ENCODE measurements at regions not wholly inside any gene's neighbourhood (a gene's known extent, or its start where the extent isn't known, plus 50 kb on each side); places are given as distances from the start of the nearest gene placed in this dataset.

DNA sequence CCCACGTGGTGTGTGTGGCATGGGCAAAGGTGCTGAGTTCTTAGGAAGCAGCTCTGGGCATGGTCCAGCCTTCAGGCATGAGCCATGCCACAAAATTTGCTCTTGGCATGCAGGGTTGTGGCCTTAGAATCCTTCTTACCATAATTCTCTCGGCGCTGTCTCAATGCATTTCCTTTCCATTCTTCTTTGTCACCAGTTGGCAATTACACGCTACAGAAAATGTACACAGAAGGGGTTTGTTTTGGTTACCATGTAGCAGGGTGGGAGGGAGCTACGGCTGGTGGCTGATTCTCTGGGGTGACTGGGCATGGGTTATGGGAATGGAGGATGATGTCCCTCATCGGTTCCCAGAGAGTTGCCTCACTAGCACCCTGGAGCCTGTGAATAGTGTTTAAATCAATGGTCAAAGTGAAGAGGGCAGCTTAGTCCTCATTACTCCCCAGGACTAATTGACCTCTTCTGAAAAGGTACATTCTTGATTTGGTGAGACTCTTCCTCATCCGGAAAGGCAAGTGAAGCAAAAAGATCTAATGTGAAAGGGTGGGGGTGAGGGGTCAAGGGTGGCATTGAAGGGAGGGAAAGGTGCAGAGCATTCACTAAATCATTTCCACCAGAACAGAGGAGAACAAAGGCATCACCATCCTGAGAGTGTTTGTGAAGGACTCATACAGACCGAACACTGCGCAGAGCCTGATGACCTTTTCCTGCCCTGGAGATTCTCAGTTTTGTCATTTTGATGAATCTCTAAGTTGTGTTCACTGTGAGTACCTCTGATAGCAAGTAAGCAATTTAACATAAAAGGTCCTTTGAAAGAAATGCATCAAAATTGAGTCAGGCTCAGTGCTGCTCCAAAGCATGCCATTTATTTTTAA is 199.8 kb upstream of the SFRP2 start:
- DNase-seq (ENCODE audit: low spot score), result no peak

DNA sequence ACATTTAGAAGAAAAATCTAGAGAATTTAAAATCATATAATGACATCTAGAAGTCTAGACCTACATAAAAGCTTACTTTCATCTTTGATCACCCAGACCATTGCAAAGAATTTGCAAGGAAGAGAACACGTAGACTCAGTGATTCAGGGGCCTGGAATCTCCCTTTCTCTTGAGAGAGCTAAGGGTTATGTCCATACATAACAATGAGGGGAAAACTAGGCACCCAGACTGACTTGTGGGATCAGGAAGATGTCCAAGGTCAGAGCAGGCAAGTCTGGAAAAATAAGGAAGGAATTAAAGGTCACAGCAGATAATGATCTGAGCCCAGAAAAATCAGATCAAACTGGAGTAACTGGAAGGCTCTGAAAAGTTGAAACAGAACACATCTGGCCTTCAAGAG is 198.4 kb upstream of the SFRP2 start:
- no peak for DNase-seq (ENCODE audit: low spot score)

DNA sequence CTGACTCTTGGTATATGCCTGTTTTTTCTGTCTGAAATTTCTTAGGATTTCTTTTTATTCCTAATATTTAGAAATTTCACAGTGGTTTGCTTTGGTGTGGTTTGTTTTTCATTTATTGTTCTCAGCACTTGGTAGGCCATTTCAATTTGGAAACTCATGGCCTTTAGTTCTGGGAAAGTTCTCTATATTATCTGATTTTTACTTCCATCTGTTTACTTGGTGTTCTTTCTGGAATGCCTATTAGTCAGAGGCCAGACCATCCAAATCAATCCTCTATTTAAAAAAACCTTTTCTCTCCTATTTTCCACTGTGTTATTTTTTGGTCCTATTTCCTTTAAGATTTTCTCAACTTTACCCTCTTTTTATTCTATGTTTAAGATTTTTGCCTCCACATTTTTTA is 188.1 kb upstream of the SFRP2 start:
- no peak for DNase-seq (ENCODE audit: low spot score)

DNA sequence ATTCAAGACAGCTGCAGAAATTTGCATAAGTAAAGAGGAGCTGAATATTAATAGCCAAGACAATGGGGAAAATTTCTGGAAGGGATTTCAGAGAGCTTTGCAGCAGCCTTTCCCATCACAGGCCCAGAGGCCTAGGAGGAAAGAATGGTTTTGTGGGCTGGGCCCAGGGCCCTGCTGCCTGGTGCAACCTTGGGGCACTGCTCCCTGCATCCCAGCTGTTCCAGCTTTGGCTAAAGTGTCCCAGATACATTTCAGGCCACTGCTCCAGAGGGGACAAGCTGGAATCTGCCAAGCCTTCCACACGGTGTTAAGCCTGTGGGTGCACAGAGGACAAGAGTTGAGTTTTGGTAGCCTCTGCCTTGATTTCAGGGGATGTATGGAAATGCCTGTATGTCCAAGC is 185.6 kb upstream of the SFRP2 start:
- no peak for DNase-seq (ENCODE audit: low spot score)

DNA sequence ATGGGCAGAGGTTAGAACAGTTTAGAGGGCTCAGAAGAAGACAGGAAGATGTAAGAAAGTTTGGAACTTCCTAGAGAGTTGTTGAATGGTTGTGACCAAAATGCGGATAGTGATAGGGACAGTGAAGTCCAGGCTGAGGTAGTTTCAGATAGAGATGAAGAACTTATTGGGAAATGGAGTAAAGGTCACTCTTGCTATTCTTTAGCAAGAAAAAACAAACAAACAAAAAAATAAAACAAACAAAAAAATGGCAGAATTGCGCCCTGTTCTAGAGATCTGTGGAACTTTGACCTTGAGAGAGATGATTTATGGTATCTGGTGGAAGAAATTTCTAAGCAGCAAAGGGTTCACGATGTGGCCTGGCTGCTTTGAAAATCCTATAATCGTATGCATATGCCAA is 185.1 kb upstream of the SFRP2 start:
- no peak for DNase-seq (ENCODE audit: low spot score)

DNA sequence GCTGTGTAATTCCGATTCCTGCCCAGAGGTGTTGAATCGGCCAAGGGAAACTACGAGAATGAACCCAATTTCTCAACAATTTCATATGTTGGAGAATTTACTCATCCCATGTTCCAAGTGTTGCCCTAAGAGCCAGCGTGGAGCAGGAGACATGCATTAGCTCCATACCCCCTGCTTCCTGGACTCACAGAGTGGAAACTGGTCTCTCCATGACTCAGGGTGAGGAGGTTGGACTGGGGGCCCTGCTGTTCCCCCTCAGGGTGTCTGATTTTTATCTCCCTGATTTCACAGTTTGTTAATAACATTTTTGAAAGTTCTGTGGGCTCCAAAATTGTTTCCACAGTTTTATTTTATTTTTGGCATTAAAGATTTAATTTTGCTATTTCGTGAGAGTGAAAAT is 183.0 kb upstream of the SFRP2 start:
- no peak for DNase-seq (ENCODE audit: low spot score)

DNA sequence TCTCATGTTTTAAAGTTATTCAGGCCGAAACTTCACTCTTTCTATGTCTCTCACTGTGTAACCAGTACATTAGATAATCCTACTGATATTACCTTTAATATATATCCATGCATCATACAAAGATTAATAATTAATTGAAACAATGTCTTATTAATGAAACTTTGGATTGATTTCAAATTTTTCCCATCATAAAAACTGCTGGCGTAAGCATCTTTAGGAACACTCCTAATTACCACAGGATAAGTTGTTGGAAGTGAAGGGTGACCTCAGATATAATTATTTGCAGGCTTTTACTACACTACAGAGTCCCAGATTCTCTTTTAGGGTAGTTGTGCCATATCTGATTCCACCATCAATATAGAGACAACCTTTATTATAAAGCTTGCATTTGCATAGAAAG is 181.3 kb upstream of the SFRP2 start:
- DNase-seq (ENCODE audit: low spot score), result no peak

DNA sequence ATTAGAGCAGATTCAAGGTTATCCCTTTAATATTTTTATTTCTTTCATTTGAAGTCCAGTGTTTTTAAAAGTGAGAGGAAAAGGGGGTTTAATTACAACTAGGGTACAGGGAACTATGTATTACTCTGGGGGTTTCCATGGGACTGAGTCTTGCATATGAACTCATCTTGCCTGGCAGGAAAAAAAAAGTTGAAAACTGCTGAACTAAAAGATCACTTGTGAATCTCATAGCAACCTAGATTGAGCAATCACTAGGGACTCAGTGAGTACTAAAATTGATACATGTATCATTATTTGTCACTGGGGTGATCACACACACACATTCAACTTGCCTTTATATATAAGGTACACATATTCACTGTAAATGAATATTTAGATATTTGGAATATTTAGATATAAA is 180.7 kb upstream of the SFRP2 start:
- DNase-seq (ENCODE audit: low spot score), result no peak

DNA sequence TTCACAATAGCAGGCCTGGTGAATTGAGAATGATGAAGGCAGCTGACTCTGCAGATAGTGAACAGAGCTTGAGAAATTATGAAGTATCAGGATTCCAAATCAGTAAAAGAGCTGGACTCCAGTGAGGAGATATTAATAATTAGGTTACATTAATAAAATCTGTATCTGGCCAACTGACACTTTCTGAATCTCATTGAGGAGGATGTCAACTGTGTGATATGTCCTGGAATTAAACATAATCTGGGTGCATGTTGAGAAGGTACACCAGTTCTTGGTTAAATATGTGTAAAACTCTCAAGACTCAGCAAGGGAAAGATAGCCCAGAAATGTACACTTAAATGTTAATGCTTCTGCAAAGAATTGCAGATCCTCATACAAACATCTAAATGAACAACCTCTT is 177.8 kb upstream of the SFRP2 start:
- DNase-seq (ENCODE audit: low spot score), result no peak

DNA sequence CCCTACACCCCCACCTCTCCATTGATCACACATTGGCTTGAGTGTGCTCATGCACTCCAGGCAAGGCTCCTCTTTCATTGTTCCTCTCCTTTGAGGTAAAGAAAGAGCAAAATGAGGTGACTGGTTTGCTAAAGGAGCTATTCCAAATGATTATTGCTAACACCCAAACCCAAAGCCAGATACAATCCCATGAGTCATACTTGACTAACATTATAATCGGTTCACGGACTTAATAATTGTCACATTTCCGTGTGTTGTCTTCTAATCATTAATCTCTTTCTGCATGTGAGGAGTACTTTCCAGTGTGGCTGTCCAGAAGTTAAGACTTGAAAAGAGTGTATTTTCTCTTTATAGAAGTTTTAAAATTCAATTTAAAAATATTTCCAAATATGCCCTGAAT is 174.3 kb upstream of the SFRP2 start:
- DNase-seq (ENCODE audit: low spot score), result no peak

DNA sequence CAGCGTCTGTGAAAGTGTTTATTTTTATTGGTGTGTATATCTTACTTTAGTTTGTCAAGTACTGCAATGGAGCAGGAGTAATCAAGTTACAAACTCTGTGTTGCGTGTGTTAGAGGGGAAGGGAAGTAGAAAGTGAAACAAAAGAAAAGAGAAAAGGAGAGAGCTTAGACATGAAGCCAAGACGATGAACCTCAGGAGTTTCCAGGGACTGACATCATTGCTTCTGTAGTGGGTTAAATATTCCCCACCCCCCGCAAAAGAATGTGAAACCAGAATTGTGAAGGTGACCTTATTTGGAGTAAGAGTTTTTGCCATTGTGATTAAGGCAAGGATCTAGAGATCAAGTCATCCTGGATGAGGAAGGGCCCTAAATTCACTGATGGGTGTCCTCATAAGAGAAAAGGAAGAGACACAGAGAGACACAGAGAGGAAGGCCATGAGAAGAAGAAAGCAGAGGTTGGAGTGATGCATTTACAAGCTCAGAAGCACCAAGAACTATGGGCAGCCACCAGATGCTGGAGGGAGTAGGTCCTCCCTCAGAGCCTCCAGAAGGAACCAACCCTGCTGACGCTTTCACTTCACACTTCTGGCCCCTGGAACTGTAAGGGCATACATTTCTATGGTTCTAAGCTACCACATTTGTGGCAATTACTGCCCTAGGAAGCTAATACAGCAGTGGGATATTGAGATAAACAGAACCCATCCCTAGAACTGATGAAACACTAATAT is 173.6 kb upstream of the SFRP2 start:
- no peak for DNase-seq (ENCODE audit: low spot score)

DNA sequence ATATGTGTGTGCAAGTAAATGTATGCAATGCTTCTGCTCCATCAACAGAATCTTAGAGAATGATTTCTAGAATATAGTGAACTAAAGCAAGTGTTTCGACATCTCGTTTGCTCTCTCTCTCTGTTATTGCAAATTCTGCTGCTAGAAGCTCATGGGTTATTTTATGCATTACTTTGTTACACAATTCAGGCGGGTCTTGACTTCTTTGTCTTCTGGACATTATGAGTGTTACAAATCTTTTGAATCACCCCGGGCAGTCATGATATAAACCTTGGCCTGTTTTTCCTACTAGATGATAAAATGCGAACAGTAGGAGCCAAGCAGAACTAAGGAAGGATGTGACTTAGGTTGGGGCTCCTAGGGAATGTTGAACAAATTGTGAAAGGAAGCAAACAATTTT is 166.4 kb upstream of the SFRP2 start:
- no peak for DNase-seq (ENCODE audit: low spot score)

DNA sequence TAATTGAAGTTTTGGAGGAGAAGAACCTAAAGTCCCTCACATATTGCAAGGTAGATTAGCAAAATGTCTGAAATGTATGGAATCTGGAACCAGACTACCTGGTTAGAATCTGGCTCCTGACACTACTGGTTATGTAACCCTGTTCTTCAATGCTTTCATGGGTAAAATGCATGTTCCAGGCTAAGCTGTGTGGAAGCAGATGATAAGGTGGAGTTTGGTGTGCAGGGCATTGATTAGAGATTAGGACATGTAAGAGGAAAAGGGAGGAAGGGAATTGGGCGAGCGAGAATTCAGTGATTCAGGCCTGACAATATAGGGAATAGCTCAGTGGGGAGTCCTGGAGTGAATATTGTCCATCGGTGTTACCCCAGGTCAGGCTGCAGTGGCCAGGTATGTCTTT is 165.8 kb upstream of the SFRP2 start:
- no peak for DNase-seq (ENCODE audit: low spot score)

DNA sequence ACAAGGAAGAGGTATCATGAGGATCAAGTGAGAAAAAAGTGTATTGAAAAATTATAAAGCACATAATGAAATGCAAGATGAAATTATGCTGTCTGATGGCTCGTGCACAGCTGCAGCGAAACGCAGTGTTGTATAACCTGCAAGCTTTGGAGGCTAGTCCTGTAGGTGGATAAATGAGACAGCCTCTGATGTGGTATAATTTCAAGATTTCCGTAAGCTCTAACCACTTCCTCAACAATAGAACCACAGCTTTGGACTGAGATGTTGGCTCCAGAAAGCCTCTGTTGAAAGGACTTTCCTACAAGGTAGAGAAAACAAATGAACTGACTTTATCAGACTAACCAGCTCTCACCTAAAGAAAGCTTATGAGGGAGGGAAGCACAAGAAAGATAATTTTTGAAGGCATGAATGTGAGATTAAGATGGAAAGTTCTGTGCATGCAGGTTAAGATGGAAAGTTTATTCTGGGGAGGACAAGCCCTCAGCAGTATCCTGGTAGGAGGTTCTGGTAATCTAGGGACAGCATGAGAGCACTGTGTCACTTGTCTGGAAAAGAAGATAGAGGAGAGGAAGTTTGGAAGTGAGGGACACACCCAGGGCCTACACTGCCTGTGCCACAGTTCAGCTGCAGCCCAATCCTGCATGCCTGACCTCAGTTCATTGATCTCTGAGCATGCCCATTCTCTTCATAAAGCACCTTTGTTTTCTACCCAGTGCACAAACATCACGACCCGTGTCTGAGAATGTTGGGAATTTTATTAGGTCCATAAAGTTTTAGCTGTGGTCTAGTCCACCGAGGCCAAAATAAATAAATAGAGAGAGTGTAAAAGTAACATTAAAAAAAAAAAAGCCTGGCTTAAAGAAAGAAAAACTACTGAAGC is 161.5 kb upstream of the SFRP2 start:
- DNase-seq (ENCODE audit: low spot score), result no peak

DNA sequence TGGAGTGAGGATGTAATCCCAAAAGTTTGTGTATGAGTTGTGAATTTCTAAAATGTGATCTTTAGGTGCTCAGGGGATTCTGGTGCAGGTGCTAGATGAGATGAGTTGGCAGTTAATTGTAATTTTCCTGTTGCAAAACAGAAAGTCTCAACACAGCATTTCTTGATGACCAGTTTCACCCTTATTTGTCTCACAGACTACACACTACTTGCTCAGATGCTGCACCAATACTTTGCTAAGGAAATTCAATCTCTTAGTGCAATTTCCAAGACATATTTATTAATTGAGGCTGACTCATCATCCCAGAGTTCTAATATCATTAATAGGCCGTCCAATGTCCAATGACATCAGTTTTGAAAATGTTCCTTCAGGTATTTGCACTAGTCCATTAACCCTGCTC is 159.2 kb upstream of the SFRP2 start:
- DNase-seq (ENCODE audit: low spot score), result no peak

DNA sequence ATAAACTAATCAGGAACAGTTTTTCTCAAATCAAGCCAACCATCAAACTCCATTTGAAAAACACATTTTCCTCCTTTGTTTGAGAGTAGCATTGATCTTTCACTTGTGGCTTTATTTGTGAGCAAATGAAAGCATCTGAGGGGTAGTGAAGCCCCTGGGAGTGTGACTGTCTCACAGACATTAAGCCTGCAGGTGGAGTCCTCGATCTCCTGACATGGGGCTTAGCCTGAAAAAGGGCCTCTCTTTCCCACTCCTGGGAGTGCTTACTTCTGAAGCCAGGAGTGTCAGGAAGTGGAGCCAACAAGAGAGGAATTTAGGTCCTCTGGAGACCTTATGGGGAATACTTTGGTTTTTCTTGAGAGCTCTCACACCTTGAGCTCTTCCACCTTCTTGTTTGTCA is 158.2 kb upstream of the SFRP2 start:
- DNase-seq (ENCODE audit: low spot score), result no peak

DNA sequence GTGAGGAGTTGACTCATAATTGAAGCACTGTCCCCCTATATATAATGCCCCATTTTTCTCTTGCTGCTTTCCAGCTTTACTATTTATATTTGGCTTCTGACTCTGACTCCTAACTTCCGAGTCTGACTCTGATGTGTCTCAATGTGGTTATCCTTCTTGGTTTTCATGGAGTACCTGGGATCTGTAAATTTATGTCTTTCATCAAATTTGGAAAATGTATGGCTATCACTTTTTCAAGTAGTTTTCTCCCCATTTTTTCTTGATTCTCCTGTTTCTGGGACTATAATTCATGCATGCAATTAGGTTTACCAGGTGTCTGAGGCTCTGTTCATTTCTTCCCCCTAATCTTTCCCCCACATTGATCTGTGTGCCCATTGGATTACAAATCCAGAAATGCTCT is 156.8 kb upstream of the SFRP2 start:
- no peak for DNase-seq (ENCODE audit: low spot score)

DNA sequence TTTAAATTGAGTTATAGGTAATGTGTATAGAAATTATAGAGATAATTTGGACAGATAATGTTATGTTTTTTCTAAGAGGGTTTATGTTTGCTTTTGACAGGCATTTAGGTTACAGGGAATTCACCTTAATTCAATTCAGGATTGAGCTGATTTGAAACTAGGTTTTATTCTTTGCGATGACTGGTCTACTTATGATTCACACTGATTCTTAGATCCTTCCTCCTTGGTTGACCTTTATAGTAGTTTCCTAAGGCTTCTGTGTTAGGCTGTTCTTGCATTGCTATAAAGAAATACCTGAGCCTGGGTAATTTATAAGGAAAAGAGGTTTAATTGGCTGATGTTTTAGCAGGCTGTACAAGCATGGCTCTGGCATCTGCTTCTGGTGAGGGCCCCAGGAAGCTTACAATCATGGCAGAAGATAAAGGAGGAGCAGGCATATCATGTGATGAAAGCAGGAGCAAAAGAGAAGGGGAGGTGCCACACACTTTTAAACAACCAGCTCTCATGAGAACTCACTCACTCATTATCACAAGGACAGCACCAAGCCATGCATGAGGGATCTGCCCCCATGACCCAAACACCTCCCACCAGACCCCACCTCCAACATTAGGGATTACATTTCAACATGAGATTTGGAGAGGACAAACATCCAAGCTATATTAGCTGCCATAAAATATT is 155.0 kb upstream of the SFRP2 start:
- no peak for DNase-seq (ENCODE audit: low spot score)

DNA sequence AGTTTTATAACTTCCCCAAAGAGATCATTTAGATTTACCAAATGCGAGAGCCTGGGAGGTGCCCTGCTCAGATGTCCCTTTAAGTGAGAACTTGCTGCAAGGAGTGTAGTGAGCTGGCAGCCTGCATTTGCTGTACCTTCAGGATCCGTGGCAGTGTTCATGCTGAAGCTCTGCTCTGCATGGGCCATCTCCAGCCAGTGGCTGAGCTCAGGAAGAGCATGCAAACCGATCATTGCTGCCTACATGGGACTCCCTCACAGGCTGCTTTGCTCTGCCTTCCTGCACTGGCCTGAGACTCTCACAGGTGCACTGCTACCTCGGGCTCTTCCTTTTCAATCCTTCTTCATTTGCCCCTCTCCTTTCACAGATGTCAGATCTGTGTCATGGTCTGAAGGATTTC is 152.0 kb upstream of the SFRP2 start:
- DNase-seq (ENCODE audit: low spot score), result no peak

DNA sequence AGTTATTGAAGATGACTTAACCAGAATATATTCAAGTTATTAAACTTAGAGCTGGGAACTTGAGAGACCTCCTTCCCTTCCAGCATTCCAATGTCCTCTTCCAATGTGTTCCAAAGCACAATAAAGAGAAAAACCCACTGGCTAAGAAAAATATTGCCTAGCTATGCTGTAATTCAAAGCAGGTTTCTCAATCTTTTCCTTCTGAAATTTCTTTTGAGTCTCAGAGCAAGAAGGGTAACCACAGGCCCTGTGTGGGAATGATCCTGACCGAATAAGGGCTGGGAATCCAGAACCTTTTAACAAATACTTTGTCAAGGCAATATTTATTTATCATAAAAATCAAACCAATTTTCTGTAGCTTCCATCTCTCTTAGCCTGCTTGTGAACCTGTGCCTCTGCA is 150.7 kb upstream of the SFRP2 start:
- no peak for DNase-seq (ENCODE audit: low spot score)

DNA sequence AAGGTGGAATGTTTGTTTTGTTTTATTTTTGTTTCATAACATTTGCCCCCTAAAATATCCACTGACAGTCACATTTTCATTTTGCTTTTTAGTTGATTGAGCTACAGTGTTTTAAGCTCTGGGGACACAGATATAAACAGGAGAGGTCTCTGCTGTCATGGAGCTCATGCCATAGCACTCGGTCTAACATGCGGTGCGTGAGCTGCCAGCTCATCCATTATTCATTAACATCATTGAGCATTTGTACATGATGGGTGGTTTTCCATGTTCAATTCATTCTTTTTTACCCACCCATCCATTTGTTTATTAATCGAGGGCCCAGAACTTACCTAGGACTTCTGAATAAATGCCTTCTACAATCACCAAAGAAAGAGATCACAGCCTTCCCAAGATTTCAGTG is 150.1 kb upstream of the SFRP2 start:
- no peak for DNase-seq (ENCODE audit: low spot score)

DNA sequence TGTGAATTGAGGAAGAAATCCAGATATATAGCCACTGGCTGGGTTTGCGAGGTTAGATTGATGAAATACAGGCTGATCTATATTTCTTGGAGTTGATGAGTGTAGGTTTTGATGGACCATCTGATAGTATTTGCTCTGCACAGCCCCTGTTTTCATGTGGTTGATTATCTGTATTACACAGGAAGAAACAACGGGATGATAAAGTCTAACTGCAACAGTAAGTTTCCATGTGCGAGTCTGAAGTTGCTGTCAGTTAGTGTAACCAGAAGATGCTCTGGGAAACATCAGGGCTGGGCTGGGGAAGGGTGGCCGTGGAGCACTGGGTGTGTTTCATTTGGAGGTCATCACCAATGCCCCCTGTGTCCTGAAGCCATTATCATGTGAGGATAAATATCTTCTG is 148.4 kb upstream of the SFRP2 start:
- no peak for DNase-seq (ENCODE audit: low spot score)

Data from pons (tissue), 1 donor.